ENCODE measurements at regions not wholly inside any gene's neighbourhood (a gene's known extent, or its start where the extent isn't known, plus 50 kb on each side); places are given as distances from the start of the nearest gene placed in this dataset.

DNA sequence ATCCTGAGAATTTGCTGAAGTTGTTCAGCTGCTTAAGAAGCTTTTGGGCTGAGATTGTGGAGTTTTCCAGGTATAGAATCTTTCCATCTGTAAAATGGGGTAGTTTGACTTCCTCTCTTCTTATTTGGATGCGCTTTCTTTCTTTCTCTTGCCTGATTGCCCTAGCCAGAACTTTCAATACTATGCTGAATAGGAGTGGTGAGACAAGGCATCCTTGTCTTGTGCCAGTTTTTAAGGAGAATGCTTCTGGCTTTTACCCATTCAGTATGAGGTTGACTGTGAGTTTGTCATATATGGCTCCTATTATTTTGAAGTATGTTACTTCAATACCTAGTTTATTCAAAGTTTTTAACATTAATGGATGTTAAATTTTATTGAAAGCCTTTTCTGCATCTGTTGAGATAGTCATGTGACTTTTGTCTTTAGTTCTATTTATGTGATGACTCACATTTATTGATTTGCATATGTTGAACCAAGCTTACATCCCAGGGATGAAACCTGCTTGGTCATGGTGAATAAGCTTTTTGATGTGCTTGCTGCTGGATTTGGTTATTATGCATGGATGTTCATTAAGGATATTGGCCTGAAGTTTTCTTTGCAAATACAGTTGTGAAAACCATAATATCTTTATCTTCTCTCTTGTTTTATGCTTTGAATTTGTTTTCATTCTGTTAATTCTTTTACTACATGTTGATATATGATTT is 573.8 kb upstream of the NDST4 start:
- Histone ChIP-seq H4K20me1 (ENCODE audit: insufficient read depth, low read length) (no peaks in the 10 kb centered on the region), H3K36me3 (ENCODE audit: insufficient read depth, low read length) (no peaks in the 10 kb centered on the region), H3K4me3 (ENCODE audit: insufficient read depth, low read length) (no peak overlapping the region), H3K27me3 (ENCODE audit: insufficient read depth, low read length) (no peaks in the 10 kb centered on the region), H3K4me2 (ENCODE audit: insufficient read depth, low read length) (no peak overlapping the region), H3K9me3 (ENCODE audit: low read depth, low read length) (no peaks in the 10 kb centered on the region), H2AFZ (ENCODE audit: low read length) (no peak overlapping the region), H3K4me1 (ENCODE audit: insufficient read depth, low read length) (no peaks in the 10 kb centered on the region), H3K79me2 (ENCODE audit: insufficient read depth, low read length) (no peaks in the 10 kb centered on the region), H3K27ac (ENCODE audit: low read depth, low read length) (no peak overlapping the region)
- no peak for TF ChIP-seq CTCF (IDR thresholded peaks at IDR 0.05; ENCODE audit: extremely low read depth, low read depth, low read length)
- no peak for DNase-seq (ENCODE audit: insufficient read length, low spot score, missing footprints)

GRCh38 chr4:115678425-115678941 is 565.1 kb upstream of the NDST4 start:
- Histone ChIP-seq H4K20me1 (ENCODE audit: insufficient read depth, low read length) (no peaks in the 10 kb centered on the region), H3K27ac (ENCODE audit: low read depth, low read length) (no peak overlapping the region), H3K79me2 (ENCODE audit: insufficient read depth, low read length) (no peaks in the 10 kb centered on the region), H3K4me1 (ENCODE audit: insufficient read depth, low read length) (no peaks in the 10 kb centered on the region), H3K9me3 (ENCODE audit: low read depth, low read length) (no peaks in the 10 kb centered on the region), H3K36me3 (ENCODE audit: insufficient read depth, low read length) (no peaks in the 10 kb centered on the region), H3K4me2 (ENCODE audit: insufficient read depth, low read length) (no peak overlapping the region), H2AFZ (ENCODE audit: low read length) (no peak overlapping the region), H3K27me3 (ENCODE audit: insufficient read depth, low read length) (no peaks in the 10 kb centered on the region), H3K4me3 (ENCODE audit: insufficient read depth, low read length) (no peak overlapping the region)
- no peak for TF ChIP-seq CTCF (IDR thresholded peaks at IDR 0.05; ENCODE audit: extremely low read depth, low read depth, low read length)
- DNase-seq (ENCODE audit: insufficient read length, low spot score, missing footprints) = no peak

DNA sequence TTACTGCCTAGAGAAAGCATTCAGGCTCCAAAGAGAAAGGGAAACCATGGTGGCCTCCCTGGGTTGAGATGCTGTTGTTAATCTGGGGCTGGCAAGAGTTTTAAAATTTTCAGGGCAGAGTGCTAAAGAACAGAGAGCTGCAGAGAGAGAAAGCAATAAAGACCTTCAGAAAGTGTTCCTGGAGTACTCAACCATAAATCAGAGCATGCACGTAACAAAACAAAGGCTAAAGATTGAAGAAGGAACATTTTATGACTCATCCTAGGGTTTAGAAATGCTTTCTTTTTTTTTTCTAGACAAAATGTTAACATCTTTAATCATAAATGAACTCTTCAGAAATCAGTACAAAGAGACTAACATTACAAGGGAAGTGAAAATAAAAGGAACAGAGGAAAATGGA is 562.3 kb upstream of the NDST4 start:
- Histone ChIP-seq H3K27ac (ENCODE audit: low read depth, low read length) (no peak overlapping the region), H4K20me1 (ENCODE audit: insufficient read depth, low read length) (no peaks in the 10 kb centered on the region), H3K4me3 (ENCODE audit: insufficient read depth, low read length) (no peak overlapping the region), H2AFZ (ENCODE audit: low read length) (no peak overlapping the region), H3K27me3 (ENCODE audit: insufficient read depth, low read length) (no peaks in the 10 kb centered on the region), H3K79me2 (ENCODE audit: insufficient read depth, low read length) (no peaks in the 10 kb centered on the region), H3K4me2 (ENCODE audit: insufficient read depth, low read length) (no peak overlapping the region), H3K9me3 (ENCODE audit: low read depth, low read length) (no peaks in the 10 kb centered on the region), H3K36me3 (ENCODE audit: insufficient read depth, low read length) (no peaks in the 10 kb centered on the region), H3K4me1 (ENCODE audit: insufficient read depth, low read length) (no peaks in the 10 kb centered on the region)
- no peak for TF ChIP-seq CTCF (IDR thresholded peaks at IDR 0.05; ENCODE audit: extremely low read depth, low read depth, low read length)
- no peak for DNase-seq (ENCODE audit: insufficient read length, low spot score, missing footprints)

DNA sequence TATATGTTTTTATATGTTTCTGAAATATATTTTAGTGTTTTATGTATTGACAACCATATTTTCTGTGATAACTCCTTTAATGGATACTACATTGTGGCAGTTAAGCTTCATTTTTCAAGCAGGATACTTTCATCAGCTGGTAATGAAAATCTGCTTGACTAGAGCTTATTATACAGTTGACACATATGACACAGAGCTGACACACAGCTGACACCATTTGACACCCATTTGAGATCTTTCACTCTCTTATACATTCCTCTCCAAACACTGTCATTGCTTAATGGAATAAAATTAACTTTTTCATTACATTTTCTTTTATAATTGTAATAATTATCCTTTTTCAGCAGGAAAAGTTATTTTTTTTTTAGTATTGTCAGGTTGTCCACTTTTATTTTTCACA is 561.1 kb upstream of the NDST4 start:
- H3K79me2 ChIP-seq (ENCODE audit: insufficient read depth, low read length) = no peaks in the 10 kb centered on the region

More for the DNA sequence above, 561.1 kb upstream of the NDST4 start:
- no peaks in the 10 kb centered on the region for H3K9me3 ChIP-seq (ENCODE audit: low read depth, low read length)
- no peaks in the 10 kb centered on the region for H3K27me3 ChIP-seq (ENCODE audit: insufficient read depth, low read length)
- H3K36me3 ChIP-seq (ENCODE audit: insufficient read depth, low read length) = no peaks in the 10 kb centered on the region
- H3K4me3 ChIP-seq (ENCODE audit: insufficient read depth, low read length) = no peak overlapping the region
- H2AFZ ChIP-seq (ENCODE audit: low read length) = no peak overlapping the region
- H3K4me2 ChIP-seq (ENCODE audit: insufficient read depth, low read length) = no peak overlapping the region
- H3K4me1 ChIP-seq (ENCODE audit: insufficient read depth, low read length) = no peaks in the 10 kb centered on the region
- no peaks in the 10 kb centered on the region for H4K20me1 ChIP-seq (ENCODE audit: insufficient read depth, low read length)
- no peak overlapping the region for H3K27ac ChIP-seq (ENCODE audit: low read depth, low read length)
- DNase-seq (ENCODE audit: insufficient read length, low spot score, missing footprints) = no peak
- no peak for TF ChIP-seq CTCF (IDR thresholded peaks at IDR 0.05; ENCODE audit: extremely low read depth, low read depth, low read length)

Data from osteoblast (primary cell).